PC-3 (cell line): ENCODE measurements at regions not wholly inside any gene's neighbourhood (a gene's known extent, or its start where the extent isn't known, plus 50 kb on each side); places are given as distances from the start of the nearest gene placed in this dataset.

Source experiments
- EZH2 ChIP-seq: fragments of 300-600 bp; sonication (generic); IDR thresholded peaks from one replicate; pipeline ENCODE4 v1.6.1; 2017; ENCODE audit warnings: antibody characterized with exemption, mild to moderate bottlenecking, low read length; ENCODE audit not compliant: unreplicated experiment
- EZH2phosphoT487 ChIP-seq: fragments of 300-600 bp; sonication (generic); IDR thresholded peaks from 2 replicates; pipeline ENCODE4 v1.6.1; 2018; ENCODE audit warnings: mild to moderate bottlenecking, antibody characterized with exemption, low read length, borderline replicate concordance
- TF ChIP-seq, protein P1 (sequence below): fragments of 300-600 bp; sonication (generic); conservative IDR thresholded peaks from 2 replicates; pipeline ENCODE4 v1.5.1; 2017; ENCODE audit warnings: antibody characterized with exemption, low read depth, mild to moderate bottlenecking, low read length

DNA sequence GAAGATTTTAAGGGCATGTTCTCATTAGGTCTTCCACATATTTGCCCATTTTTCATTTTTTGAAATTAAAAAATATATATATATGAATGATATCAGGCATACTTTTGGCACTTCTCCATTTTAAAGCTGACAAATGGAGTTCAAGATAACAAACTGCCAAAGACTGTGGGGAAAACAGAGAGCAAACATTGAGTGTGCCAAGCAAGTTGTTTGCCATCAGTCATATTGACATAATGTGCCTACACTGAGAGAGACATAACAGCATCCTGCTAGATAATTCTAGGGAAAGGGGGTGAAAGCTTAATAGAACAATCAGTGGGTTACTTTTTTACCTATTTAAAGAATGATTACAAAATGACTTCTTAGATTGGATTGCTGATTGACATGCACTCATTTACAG is 529.4 kb upstream of the CXADR start:
- TF ChIP-seq, protein P1, sequence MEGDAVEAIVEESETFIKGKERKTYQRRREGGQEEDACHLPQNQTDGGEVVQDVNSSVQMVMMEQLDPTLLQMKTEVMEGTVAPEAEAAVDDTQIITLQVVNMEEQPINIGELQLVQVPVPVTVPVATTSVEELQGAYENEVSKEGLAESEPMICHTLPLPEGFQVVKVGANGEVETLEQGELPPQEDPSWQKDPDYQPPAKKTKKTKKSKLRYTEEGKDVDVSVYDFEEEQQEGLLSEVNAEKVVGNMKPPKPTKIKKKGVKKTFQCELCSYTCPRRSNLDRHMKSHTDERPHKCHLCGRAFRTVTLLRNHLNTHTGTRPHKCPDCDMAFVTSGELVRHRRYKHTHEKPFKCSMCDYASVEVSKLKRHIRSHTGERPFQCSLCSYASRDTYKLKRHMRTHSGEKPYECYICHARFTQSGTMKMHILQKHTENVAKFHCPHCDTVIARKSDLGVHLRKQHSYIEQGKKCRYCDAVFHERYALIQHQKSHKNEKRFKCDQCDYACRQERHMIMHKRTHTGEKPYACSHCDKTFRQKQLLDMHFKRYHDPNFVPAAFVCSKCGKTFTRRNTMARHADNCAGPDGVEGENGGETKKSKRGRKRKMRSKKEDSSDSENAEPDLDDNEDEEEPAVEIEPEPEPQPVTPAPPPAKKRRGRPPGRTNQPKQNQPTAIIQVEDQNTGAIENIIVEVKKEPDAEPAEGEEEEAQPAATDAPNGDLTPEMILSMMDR = no peak
- TF ChIP-seq EZH2phosphoT487 (no peak), EZH2 (no peak)
